Activated CD8-positive, alpha-beta memory T cell treated with anti-CD3 and anti-CD28 coated beads, Interleukin-2, amount 10 ng/mL, durations not matched to agents 7 days and 5 days (primary cell): ENCODE measurements at regions not wholly inside any gene's neighbourhood (a gene's known extent, or its start where the extent isn't known, plus 50 kb on each side); places are given as distances from the start of the nearest gene placed in this dataset.
"Not testable (repeated sequence)": the region's sequence is repeated elsewhere in the genome, so short reads cannot be mapped to it uniquely, and the experiment has no call there.

Experiments
- ATAC-seq: fragments of 150-1000 bp; cut with Tn5 transposase; one replicate; pipeline ENCODE4 v1.10.0; 2021; ENCODE audit warnings: moderate library complexity
- CTCF ChIA-PET: fragments of 350-600 bp; sonication (Branson Sonifier 250); formaldehyde crosslinking; loops from one replicate; lab custom pipeline; 2021; ENCODE audit warnings: antibody characterized with exemption; lab: Charles Lee
- DNase-seq: peaks from one replicate; pipeline ENCODE4 v3.0.0-alpha.2; 2020
- H3K27ac Mint-ChIP-seq: one replicate; pipeline ENCODE4 v1.8.0; 2021; ENCODE audit warnings: mild to moderate bottlenecking, mixed read lengths
- H3K27me3 Mint-ChIP-seq: one replicate; pipeline ENCODE4 v1.8.0; 2021; ENCODE audit warnings: mixed read lengths
- H3K36me3 Mint-ChIP-seq: one replicate; pipeline ENCODE4 v1.8.0; 2021; ENCODE audit warnings: mild to moderate bottlenecking, mixed read lengths
- H3K4me1 Mint-ChIP-seq: one replicate; pipeline ENCODE4 v1.8.0; 2021; ENCODE audit warnings: mixed read lengths
- H3K4me3 Mint-ChIP-seq: one replicate; pipeline ENCODE4 v1.8.0; 2021; ENCODE audit warnings: mild to moderate bottlenecking, moderate library complexity, mixed read lengths
- H3K9me3 Mint-ChIP-seq: one replicate; pipeline ENCODE4 v1.8.0; 2022; ENCODE audit warnings: low read depth, mixed read lengths

DNA sequence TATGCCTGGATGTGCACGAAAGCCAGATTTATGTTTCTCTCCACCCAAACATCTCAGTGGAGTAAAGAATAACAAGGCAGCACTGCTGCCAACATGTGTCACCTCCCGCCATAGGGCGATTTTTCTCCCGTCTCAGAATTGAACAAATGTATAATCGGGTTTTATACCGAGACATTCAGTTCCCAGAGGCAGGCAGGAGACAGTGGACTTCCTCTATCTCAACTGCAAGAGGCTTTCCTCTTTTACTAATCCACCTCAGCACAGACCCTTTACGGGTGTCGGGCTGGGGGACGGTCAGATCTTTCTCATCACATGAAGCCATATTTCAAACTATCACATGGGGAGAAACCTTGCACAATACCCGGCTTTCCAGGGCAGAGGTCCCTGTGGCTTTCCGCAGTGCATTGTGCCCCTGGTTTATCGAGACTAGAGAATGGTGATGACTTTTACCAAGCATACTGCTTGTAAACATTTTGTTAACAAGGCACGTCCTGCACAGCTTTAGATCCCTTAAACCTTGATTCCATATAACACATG lies 124.2 kb upstream of the ZNF184 start:
- ATAC-seq, H3K4me3 Mint-ChIP-seq, H3K36me3 Mint-ChIP-seq, H3K9me3 Mint-ChIP-seq, H3K27ac Mint-ChIP-seq, DNase-seq, CTCF ChIA-PET: not testable (repeated sequence)
- peaks cover 17% of the 10 kb centered on the region for H3K4me1 Mint-ChIP-seq
- peaks cover 26% of the 10 kb centered on the region for H3K27me3 Mint-ChIP-seq

DNA sequence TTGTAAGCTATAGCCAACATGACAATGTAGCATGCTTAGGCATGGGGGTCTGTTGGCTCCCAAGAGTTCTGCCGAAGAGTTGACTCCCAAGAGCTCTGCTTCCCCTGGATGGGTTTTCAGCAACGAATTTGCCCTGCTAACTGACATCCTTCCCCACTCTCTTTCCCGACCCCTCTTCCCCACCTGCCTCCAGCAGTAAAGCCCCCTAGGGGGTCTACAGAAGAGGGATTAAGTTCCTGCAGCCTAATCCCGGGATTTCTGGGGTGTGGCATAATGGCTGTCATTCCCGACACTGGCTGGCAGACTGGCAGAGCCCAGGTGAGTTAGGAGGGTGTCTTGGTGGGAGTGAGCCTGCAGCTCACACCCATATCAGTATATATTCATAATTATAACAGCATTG lies 121.0 kb upstream of the ZNF184 start:
- H3K9me3 Mint-ChIP-seq: no peaks in the 10 kb centered on the region
- CTCF ChIA-PET: interaction anchor here (2.0 kb wide), 1 partner anchor 75 kb away, joined by 8 read pairs; no protein-coding TSS in a partner anchor
- H3K4me1 Mint-ChIP-seq: peaks cover 2% of the 10 kb centered on the region
- no peak for ATAC-seq
- H3K36me3 Mint-ChIP-seq: no peaks in the 10 kb centered on the region
- DNase-seq: no peak
- H3K27ac Mint-ChIP-seq: no peak overlapping the region
- H3K27me3 Mint-ChIP-seq: peaks cover 27% of the 10 kb centered on the region
- no peak overlapping the region for H3K4me3 Mint-ChIP-seq

DNA sequence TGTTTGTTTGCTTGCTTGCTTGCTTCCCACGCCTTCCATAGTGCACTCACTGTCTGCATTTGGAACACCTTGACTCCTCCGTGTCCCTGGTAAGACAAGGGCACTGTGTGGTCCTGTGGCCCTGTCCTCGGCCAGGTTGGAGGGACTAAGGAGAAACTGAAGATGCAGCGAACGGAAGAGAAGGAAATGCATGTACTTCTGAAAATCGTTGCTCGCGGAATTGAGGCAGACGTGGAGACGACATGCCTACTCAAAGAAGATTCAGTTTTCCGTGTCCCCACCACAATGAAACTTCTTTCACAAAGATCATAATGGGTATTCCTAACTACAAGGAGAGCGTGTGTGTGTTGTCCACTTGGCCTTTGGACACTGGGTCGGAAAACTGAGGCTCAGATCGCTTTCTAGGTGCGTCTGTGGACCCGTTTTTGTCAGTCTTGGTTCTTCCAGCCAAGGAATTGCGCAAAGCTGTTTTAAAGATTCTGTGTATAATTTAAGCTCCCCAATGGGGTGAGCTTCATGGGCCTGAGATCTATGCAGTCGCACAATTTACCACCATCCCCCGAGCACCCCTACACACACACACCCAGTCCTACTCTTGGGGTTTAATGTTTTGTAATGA lies 120.4 kb upstream of the ZNF184 start:
- Mint-ChIP-seq H3K4me3 (no peak overlapping the region), H3K36me3 (no peaks in the 10 kb centered on the region), H3K4me1 (peaks cover 2% of the 10 kb centered on the region), H3K27ac (no peak overlapping the region), H3K27me3 (peaks cover 27% of the 10 kb centered on the region), H3K9me3 (no peaks in the 10 kb centered on the region)
- CTCF ChIA-PET: interaction anchor here (1.1 to 2.0 kb wide), 2 partner anchors 10 to 75 kb away, joined by 3 to 8 read pairs; no protein-coding TSS in a partner anchor
- ATAC-seq (peak; percentile 4), DNase-seq (no peak)

DNA sequence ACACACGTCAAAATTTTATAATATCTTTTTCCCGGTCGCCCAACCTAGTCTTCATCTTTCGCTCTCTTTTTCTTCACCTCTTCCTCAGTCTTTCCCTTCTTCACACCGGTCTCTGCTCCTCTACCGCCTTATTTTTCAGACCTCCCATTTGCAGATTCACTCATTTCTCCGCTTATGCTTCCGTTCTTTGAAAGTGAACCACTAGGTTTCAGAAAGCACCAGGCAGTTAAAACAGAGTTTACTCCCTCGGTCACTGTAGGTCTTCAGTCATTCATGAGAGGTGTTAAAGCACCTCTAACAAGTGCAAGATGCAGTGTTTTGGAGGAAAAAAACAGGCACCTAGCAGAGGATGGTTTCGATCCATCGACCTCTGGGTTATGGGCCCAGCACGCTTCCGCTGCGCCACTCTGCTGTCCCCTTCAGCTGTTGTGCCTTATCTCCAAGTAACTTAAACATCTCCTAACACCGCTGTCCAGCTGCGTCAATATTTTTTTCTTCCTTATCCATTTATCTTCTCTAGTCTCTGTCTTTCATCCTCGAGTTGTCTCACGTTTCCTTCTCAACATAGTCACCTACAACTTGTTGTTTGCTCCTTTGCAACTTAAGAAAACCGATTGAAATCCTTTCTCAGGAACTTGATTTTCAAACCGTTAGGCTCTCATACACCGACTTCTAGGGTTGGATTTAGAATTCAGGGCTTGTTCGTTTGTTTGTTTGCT lies 119.7 kb upstream of the ZNF184 start:
- Mint-ChIP-seq H3K27me3 (peaks cover 27% of the 10 kb centered on the region), H3K27ac (no peak overlapping the region), H3K36me3 (no peaks in the 10 kb centered on the region), H3K9me3 (no peaks in the 10 kb centered on the region), H3K4me1 (peaks cover 2% of the 10 kb centered on the region), H3K4me3 (no peak overlapping the region)
- DNase-seq: peak; percentile 78
- CTCF ChIA-PET: interaction anchor here (0.7 to 2.0 kb wide), 6 partner anchors 9 to 416 kb away, joined by 3 to 8 read pairs (median 3); partner anchors contain the start of gene ZNF184
- peak; percentile 95 for ATAC-seq

DNA sequence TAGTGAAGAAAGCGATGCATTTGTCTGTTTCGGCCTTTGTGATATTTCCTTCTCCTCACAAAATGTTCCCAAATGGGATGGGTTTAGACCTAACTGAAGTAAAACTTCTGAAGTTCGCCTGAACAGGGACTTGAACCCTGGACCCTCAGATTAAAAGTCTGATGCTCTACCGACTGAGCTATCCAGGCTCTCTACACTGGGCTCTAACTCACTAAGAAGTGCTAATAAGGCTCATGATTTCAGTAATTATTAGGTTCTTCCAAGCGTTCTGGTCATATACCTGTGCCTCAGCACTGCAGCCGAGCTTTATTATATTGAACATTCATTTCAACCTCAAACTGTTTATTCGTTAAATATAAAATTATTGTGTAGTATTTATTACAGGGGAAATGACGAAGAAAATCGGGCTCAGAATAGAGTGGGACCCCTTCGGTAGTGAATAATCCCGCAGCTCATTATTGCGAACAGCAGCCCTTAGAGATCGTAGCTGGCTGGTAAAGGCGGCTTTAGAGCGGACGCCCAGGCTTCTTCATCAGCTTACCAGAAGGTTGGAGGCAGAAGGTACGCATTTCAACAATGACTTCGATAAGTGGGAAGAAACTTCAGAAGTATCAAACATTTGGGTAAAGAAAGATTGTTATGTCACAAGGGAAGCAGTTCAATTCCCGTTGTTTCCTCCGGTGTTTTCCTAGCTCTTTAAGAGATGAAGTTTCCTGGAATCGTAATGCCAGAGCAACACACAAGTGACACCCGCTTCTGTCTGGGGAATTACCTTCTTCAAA lies 119.0 kb upstream of the ZNF184 start:
- DNase-seq (no peak), ATAC-seq (peak; percentile 31)
- CTCF ChIA-PET: interaction anchor here (0.7 to 1.7 kb wide), 6 partner anchors 8 to 415 kb away, joined by 3 to 8 read pairs (median 3); partner anchors contain the start of gene ZNF184
- Mint-ChIP-seq H3K36me3 (no peaks in the 10 kb centered on the region), H3K27ac (no peak overlapping the region), H3K4me3 (no peak overlapping the region), H3K9me3 (no peaks in the 10 kb centered on the region), H3K4me1 (peaks cover 2% of the 10 kb centered on the region), H3K27me3 (peaks cover 22% of the 10 kb centered on the region)

DNA sequence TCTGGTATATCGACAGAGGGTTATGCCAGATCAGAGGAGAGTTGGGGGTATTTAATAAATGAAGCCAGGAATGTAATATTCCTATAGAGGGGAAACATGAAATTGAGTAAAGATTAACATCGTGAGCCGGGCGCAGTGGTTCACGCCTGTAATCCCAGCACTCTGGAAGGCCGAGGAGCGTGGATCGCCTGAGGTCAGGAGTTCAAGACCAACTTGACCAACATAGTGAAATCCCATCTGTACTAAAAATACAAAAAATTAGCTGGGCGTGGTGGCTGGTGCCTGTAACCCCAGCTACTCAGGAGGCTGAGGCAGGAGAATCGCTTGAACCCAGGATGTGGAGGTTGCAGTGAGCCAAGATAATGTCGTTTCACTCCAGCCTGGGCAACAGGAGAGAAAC lies 112.4 kb upstream of the ZNF184 start:
- H3K9me3 Mint-ChIP-seq, H3K4me1 Mint-ChIP-seq, H3K36me3 Mint-ChIP-seq, DNase-seq, ATAC-seq, H3K27ac Mint-ChIP-seq, H3K4me3 Mint-ChIP-seq: not testable (repeated sequence)
- CTCF ChIA-PET: interaction anchor here (0.8 kb wide), 1 partner anchor 24 kb away, joined by 3 read pairs; no protein-coding TSS in a partner anchor
- peaks cover 45% of the 10 kb centered on the region for H3K27me3 Mint-ChIP-seq

DNA sequence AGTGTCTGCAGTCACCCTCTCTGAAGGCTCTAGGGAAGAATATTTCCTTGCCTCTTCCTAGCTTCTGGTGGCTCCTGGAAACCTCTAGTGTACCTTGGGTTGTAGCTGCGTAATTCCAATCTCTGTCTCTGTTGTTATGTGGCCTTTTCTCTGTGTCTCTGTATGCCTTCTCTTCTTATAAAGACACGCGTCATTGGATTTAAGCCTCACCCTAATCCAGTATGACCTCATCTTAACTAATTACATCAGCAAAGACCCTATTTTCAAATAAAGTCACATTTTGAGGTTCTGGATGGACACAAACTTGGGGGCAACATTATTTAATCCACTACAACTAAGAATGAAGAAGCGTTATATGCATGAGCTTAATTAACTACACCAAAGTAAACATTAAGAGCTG lies 111.4 kb upstream of the ZNF184 start:
- H3K9me3 Mint-ChIP-seq: no peaks in the 10 kb centered on the region
- H3K4me3 Mint-ChIP-seq: no peak overlapping the region
- DNase-seq: no peak
- ATAC-seq: no peak
- H3K36me3 Mint-ChIP-seq: no peaks in the 10 kb centered on the region
- CTCF ChIA-PET: interaction anchor here (0.8 to 2.1 kb wide), 3 partner anchors 8 to 28 kb away, joined by 3 to 4 read pairs (median 3); no protein-coding TSS in a partner anchor
- peaks cover 2% of the 10 kb centered on the region for H3K4me1 Mint-ChIP-seq
- H3K27ac Mint-ChIP-seq: no peak overlapping the region
- peaks cover 49% of the 10 kb centered on the region for H3K27me3 Mint-ChIP-seq

DNA sequence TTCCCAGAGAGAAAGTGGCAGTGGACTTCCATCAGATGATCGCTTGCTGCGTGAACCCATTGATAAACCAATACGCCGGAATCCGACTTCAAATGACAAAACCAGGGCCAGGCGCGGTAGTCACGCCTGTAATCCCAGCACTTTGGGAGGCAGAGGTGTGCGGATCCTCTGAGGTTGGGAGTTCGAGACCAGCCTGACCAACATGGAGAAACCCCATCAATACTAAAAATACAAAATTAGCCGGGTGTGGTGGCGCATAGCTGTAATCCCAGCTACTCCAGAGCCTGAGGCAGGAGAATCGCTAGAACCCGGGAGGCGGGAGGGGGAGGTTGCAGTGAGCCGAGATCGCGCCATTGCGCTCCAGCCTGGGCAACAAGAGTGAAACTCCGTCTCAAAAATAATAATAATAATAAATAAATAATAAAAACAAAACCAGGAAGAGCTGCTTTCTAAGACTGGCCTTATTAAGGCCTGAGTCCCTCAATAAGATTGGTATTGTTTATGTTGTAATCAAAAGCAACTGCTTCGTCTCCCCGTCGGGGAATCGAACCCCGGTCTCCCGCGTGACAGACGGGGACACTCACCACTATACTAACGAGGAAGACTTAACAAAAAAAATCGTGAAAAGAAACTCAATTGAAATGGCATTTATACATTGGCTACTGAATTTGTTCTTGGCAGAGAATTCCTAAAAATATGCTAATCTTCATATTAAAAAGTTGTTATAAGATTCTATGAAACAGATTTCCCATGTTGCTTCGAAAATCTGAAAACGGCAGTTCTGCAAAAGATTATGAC lies 110.2 kb upstream of the ZNF184 start:
- CTCF ChIA-PET: interaction anchor here (1.2 to 2.1 kb wide), 2 partner anchors 9 to 27 kb away, joined by 3 to 4 read pairs; no protein-coding TSS in a partner anchor
- Mint-ChIP-seq H3K9me3 (no peaks in the 10 kb centered on the region), H3K27me3 (peaks cover 53% of the 10 kb centered on the region), H3K36me3 (no peaks in the 10 kb centered on the region), H3K4me3 (no peak overlapping the region), H3K4me1 (peaks cover 2% of the 10 kb centered on the region), H3K27ac (no peak overlapping the region)
- ATAC-seq (no peak), DNase-seq (peak; percentile 72)

DNA sequence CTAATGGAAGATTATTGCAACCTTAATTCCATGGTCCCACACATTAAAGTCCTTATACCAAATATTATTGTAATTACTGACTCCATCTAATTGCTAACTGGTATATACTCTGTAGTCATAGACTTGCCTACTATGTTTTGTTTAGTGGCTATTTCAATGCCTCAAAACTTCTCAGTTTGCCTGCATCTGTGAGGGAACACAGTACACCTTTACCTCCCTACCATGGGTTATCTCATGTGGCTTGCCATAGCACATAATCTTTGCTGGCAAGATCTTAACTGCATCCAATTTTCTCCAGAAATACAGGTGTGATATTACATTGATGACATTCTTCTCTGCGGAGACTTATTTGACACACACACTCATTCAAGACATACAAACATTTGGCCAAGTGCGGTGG lies 107.1 kb upstream of the ZNF184 start:
- CTCF ChIA-PET: no interaction called here
- DNase-seq: no peak
- H3K27ac Mint-ChIP-seq: no peak overlapping the region
- H3K4me3 Mint-ChIP-seq: no peak overlapping the region
- H3K4me1 Mint-ChIP-seq: peaks cover 2% of the 10 kb centered on the region
- no peak for ATAC-seq
- H3K27me3 Mint-ChIP-seq: peaks cover 45% of the 10 kb centered on the region
- no peaks in the 10 kb centered on the region for H3K36me3 Mint-ChIP-seq
- H3K9me3 Mint-ChIP-seq: no peaks in the 10 kb centered on the region

DNA sequence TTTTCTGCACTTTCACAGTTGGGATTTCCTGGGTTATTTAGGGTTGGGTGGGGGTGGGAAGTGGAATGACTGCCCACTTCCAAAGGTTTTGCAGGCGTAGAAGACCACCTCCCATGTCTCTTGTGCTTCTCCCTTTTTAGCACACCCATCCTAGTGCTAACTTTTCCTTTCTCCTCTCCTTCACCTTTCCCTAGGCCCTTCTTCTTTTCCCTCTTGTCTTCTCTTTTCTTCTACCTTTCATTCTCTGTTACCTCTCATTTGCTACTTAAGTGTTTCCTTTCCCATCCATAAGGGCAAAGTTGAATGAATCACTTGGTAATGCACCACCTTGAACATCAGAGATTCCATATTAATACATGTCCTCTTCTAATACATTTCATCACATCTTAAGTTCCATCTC lies 105.0 kb upstream of the ZNF184 start:
- no peak for DNase-seq
- CTCF ChIA-PET: no interaction called here
- H3K9me3 Mint-ChIP-seq: no peaks in the 10 kb centered on the region
- ATAC-seq: no peak
- peaks cover 34% of the 10 kb centered on the region for H3K27me3 Mint-ChIP-seq
- no peak overlapping the region for H3K4me3 Mint-ChIP-seq
- H3K27ac Mint-ChIP-seq: no peak overlapping the region
- no peaks in the 10 kb centered on the region for H3K4me1 Mint-ChIP-seq
- H3K36me3 Mint-ChIP-seq: no peaks in the 10 kb centered on the region

DNA sequence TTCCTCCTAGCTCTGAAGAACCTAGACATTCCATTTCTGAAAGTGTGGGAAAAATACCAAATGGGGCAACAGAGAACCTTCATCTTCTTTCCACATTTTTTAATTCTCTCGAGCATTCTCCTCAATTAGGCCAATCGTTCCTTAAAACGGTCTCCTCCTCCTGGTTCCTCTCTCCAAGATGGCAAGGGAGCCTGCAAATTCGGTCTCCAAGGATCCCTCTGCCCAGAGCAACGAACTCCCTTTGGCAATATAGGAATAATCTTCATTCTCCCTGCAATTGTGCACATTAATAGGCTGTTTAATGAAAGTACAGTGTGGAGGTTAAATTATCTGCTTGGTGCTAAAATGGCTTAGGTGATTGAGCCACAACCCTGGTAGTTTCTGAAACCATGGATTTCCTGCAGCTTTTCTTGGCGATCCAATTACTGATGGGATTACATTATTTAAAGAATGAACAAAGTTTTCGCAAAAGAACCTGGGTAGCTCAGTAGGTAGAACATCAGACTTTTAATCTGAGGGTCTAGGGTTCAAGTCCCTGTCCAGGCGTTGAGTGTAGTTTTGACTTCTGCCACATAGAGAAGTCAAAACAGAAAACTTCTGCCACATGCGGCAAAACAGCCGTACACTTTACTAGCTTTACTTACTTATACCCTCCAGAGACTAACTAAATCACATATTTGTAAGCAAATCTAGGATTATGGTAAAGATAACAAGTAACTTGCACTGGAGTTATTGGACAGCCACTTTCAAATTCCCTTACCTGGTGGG lies 102.9 kb upstream of the ZNF184 start:
- DNase-seq (no peak), ATAC-seq (no peak)
- Mint-ChIP-seq H3K4me3 (no peak overlapping the region), H3K9me3 (no peaks in the 10 kb centered on the region), H3K27me3 (peaks cover 42% of the 10 kb centered on the region), H3K27ac (no peak overlapping the region), H3K4me1 (no peaks in the 10 kb centered on the region), H3K36me3 (no peaks in the 10 kb centered on the region)
- CTCF ChIA-PET: no interaction called here
